GM21529 (cell line): ENCODE measurements at regions not wholly inside any gene's neighbourhood (a gene's known extent, or its start where the extent isn't known, plus 50 kb on each side); places are given as distances from the start of the nearest gene placed in this dataset.

Experiments used
- ATAC-seq: cut with Tn5 transposase; IDR thresholded peaks from one replicate; pipeline ENCODE4 v1.9.1; 2021; ENCODE audit not compliant: unreplicated experiment

DNA sequence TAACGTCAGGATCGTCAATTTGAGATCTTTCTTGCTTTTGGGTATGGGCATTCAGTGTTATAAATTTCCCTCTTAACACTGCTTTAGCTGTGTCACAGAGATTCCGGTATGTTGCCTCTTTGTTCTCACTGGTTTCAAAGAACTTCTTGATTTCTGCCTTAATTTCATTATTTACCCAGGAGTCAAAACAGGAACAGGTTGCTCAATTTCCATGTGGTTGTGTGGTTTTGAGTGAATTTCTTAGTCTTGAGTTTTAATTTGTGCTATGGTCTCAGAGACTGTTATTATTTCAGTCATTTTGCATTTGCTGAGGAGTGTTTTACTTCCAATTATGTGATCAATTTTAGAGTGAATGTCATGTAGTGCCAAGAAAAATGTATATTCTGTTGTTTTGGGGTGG, 153.1 kb downstream of the PCDH17 start:
- ATAC-seq: no peak

DNA sequence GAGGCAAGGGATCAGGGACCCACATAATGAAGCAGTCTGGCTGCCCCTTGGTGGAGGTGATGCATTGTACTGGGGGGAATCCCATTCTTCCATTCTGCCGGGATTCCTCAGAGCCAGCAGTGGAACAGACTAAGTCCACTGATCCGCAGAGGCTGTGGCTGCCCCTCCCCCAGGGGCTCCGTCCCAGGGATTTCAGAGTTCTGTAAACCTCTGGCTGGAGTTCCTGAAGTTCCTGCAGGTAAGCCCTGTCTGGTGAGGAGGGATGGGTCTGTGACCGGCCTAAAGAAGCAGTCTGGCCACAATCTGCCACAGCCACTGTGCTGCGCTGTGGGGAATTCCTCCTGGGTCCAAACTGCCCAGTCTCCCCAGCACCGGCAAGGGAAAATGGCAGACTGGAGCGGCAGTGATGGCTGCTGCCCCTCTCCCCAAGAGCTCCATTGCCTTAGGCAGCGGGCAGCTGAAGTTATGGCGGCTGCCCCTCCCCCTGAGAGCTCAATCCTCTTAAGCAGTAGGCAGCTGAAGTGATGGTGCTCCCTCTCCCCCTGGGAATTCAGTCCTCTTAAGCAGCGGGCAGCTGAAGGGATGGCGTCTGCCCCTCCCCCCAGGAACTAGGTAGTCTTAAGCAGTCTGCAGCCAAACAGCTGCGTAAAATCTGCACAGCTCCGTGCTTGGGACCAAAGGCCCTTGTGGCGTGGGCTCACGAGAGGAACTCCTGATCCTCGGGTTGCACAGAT, 155.7 kb downstream of the PCDH17 start:
- ATAC-seq: no peak

DNA sequence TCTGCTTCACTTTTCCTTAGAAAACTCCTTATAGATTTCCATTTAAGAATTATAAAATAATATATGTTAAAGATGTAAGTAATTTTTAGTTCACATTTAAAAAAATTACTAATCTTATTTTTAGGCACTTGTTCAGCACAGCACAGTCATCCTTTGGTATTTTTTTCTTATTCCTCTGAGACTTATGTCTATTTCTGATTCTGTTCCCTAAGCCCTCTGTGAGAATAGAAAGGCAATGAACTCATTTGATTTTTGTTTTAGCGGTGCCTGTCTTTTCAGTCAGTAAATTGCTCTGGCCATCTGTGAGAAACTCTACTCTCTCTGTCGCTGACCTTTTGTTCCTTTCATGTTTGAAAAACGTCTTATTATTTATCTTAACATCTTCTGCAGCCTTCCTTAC, 168.1 kb downstream of the PCDH17 start:
- ATAC-seq: no peak

DNA sequence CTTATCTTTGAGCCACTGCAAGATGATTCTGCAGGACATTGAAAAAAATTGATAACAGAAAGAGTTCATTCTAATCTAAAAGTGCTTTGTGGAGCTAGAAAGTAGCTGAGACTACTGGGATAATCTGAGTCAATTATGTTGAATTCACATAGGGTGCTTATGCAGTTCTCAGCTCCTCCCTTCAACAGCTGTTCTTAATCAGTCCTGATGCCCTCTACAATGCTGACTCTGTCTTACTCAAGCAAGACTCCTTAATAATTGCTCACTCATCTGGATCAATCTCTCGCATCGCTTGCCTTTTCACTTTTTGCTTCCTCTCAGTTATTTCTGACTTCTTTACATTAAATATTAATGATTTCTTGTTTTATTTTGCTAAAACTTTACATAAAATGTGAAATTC, 182.1 kb downstream of the PCDH17 start:
- no peak for ATAC-seq

DNA sequence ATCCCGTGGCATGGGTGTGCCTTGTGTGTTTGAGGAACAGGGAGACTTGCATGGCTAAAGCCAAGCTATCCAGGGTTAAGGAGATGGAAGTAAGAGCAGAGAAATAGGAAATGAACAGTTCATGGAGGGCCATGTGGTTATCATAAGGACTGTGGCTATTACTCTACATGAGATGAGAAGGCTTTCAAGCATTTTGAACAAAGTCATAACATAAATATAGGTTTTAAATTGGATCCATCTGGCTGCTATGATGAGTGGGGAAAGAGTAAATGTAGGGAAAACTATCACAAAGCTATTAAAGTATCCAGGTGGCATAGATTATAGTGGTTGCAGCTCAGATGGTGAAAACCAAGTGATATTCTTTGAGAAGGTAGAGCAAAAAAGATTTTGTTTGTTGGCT, 184.1 kb downstream of the PCDH17 start:
- ATAC-seq: no peak

DNA sequence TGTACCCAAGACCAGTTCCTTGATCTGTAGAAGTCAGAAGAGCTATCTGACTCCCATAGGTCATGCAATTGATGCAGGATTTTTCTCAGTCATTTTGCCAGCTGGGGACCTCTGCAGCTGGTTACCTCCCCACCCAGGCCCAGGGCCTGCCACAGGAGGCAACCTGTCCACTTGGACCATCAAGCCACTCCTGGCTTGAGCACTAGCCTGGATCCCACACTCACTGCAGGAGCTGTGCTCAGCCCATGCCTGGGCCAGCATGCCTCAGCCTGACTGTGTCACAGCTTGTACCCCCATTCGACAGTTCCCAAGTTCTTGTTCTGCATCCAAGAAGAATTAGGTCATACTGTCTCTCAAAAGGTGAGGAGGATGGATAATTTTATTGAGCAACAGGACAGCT, 189.4 kb downstream of the PCDH17 start:
- no peak for ATAC-seq

DNA sequence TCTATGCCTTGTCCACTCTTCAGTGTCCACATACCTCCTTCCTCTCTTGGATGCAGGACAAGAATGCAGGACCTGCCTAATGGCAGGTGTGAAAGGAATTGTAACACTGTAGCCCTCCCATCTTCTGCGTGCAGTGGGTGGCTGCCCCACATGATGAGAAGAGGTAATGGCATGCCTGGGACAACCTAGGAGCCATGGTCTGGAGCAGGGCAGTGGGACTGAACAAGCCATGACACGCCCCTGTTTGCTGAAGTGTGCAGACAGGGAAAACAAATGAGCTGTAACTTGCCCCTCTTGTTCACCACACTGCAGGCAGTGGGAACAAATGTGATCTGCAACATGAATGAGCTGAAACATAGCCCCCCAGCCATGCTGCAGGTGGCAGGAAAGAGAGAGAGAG, 192.2 kb downstream of the PCDH17 start:
- no peak for ATAC-seq

DNA sequence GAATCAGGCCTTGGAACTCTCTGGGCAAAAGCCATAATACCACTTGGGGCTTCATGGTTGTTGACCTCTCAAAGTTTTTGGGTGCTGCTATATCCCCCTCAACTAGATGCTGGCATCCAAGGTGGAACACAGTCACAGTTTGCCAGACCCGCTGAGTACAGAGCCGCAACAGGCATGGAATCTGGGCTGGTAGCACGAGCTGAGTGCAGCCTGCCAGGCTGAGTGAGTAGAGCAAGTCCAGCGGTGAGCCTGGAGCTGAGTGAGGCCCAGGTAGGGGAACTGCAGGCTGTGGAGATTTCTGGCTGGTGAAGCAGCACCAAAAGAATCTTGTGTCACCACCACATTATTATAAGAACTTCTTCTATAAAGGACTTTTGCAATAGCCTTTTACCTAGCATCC, 192.6 kb downstream of the PCDH17 start:
- ATAC-seq: no peak

DNA sequence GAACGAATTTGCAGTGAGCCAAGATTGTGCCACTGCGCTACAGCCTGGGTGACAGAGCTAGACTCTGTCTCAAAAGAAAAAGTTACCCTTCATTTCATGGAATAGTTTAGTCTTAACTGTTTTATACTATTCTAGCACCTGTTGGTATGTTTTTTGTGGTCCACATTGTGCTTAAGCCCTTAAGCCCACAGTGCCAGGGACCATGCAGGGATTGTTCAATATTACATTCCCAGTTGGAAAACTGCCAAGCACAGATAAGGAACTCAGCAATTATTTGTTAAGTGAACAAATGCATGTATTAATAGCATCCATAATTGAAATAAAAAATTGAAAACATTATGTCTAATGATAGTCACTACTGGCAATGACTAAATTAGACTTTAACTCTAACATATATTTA, 193.5 kb downstream of the PCDH17 start:
- no peak for ATAC-seq

DNA sequence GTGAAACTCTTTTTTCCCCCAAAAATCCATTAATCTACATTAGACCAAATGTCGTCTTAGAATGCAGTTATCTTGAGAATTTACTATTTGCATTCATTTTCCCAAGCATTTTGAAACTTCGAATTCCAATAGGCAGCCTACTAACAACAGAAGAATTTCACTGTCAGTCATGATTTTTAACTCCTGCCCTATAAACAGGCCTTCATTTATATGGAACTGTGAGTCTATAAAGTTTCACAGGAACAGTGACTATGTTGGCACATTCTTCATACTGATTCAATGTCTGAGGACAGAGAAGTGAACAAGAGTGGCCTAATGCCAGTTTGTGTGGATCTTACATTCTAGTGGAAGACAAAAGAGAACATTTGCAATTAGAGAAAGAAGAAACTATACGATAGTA, 198.0 kb downstream of the PCDH17 start:
- no peak for ATAC-seq

DNA sequence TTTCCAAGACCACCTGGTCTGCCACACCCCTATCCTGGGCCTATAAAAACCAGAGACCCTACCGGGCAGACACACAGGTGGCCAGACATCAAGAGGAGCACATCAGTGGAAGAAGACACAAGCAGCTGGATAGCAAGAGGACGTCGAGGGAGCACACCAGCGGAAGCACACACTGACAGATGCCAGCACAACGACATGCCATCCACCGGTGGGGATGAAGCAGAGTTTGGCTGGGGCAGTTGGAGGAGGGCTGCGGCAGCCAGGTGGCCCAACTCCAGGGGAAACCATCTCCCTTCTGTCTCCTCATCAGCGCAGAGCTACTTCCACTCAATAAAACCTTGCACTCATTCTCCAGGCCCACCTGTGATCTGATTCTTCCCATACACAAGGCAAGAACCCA, 200.6 kb downstream of the PCDH17 start:
- no peak for ATAC-seq

DNA sequence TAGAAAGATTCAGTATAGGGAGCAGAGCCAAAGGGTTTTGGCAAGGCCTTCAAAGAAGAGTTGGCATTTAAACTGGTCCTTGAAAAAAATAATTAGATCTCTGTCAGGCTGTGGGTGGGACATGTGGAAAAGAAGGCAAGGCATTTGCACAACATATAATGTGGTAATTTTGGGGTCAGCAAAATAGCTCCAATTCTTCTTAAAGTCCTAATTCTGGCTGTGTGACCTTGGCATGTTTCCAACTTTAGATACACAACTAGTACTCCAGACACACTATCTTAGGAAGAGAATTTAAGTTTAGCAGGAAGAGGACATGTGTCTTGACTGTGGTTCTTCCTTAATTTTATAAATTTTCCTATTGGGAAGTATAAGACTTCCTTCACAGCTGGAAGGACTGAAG, 206.3 kb downstream of the PCDH17 start:
- ATAC-seq: no peak

DNA sequence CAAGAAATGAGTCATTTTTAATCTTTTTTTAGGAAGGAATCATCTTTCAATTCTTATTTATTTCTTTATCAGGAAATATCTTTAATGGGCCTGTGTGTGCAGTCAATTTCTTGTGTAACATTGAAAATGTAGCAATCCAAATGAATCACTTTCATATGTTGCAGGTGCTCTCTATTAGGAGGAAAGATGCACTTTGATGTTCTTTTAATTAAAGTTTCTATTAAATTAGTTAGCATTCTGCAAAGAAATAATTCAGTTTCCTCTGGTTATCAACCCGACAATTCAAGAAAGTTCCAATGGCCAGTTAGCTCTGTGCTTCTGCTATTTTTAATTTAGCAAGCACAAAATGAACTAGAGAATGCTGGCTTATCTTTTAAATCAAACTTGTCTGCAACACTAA, 212.0 kb downstream of the PCDH17 start:
- ATAC-seq: no peak

DNA sequence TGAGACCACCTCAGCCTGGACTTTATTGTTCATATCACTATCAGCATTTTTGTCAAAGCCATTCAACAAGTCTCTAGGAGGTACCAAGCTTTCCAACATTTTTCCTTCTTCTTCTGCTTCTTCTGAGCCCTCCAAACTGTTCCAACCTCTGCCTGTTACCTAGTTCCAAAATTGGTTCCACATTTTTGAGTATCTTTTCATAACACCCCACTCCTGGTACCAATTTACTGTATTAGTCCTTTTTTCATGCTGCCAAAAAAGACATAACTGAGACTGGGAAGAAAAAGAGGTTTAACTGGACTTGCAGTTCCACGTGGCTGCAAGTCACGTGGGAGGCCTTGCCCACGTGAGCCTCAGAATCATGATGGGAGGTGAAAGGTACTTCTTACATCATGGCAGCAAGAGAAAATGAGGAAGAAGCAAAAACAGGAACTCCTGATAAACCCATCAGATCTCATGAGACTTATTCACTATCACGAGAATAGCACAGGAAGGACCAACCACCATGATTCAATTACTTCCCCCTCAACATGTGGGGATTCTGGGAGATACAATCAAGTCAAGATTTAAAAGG, 215.1 kb downstream of the PCDH17 start:
- no peak for ATAC-seq

DNA sequence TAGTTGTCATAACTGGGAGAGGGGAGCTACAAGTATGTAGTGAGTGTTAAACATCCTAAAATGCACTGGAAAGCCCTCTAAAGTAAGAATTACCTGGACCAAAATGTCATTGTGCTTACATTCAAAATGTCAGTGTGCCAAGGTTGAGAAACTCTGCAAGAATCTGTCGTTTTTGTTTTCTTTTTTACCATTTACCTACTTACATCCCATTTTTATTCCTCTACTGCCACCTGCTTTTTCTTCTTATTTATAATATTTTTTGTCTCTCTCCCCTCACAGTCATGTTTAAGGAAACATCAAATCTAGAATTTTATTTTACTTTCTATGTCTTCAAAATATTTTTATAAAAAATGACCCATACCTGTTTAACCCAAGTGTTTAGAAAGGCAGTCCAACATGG, 226.4 kb downstream of the PCDH17 start:
- ATAC-seq: no peak

DNA sequence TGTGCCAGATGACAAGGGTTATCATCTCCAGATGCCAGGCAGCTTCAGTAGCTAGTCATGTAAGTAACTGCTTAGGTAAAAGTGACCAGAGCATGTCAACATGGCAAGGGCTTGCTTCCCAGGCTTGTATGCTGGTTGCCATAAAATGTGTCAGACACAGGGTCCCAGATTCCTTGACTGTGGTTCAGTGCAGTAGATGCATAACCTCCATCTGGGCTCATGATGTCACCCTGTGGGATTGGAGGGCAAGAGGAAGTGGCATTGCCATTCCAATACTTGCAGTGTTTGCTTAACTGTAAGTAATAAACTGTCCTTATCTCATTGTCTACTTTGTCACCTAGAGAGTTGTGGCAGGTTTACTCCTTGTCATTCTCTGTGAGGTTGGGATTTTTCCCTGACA, 226.8 kb downstream of the PCDH17 start:
- ATAC-seq: no peak

DNA sequence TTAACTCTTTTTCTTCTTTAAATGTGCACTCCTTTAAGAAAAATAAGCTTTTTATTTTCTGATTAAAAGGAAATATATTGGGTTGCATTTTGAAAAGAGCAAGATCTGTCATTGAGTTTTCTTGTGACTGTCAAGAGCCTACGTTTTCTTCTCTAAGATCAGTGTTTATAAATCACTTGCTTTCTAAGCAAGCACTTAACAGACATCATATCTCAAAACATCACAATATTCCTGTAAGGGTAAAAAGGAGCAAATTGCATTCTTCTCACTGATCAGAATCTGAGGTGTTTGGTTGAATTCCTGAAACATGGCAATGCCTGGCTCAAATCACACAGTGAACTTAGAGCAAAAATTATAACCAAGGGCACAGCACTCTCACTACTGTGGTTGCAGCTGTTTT, 231.3 kb downstream of the PCDH17 start:
- no peak for ATAC-seq

DNA sequence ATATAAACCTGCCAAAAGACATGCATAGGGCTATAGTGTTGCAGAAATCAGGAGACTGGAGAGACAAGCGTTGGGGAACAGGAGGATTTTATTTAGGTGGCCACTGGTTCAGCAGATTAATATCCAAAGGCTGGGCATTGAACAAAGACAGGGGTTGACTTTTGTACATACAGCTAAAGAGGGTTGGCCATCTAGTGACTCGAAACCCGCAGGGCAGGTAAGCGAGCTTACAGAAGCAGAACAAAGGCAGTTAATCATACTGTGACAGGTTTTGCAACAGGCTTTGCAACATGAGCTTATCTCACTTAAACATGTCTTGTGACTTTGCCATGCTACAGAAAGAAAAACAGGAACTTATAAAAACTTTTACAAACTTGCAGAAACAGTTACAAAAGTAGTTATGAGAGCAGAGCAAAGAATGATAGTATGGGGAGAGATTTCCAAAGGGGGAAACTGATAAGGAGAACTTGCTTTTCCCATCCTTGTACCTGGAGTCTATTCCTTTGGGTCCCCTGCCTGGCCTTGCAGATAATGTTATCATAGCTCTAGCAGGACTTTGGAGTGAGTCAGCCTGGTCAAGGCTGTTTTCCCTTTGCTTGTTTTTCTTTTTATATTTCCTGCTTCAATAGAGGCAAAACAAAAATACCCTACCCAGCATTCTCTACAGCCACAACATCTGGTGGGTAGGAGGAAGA, 234.2 kb downstream of the PCDH17 start:
- ATAC-seq: no peak

DNA sequence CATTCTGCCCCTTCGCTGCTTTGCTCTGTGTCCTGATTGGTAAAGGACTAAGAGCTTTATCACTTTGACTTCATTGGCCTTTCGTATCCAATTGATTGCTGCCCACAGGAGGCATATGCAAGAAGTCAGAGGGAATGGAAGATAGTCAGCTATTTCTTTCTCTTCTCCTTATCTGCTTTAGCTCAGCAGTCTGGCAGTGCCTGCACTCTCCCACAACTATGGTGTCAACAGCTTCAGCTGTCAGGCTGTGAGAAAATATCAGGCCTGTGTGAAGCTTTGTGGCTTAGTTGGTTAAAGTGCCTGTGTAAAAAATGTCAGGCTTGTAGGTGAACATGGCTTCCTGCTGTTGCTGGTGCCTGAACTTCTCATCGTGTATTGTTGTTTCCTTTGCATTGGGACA, 243.0 kb downstream of the PCDH17 start:
- no peak for ATAC-seq

DNA sequence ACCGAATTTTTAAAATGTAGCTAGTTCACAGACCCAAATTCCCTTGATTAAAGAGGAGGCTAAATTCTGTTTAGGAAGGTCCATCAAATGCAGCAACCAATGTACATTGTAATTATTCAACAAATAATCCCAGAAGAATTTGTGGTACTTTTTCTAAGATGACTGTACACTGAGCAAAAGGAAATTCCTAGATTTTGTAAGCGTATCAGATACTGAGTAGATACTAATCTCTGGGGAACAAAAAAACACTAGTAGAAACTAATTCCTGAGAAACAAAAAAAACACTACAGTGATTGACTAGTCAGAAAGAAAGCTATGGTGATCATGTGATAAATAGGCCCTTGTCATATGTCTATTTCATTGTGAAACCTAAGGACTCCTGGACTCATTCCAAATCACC, 246.1 kb downstream of the PCDH17 start:
- ATAC-seq: no peak

DNA sequence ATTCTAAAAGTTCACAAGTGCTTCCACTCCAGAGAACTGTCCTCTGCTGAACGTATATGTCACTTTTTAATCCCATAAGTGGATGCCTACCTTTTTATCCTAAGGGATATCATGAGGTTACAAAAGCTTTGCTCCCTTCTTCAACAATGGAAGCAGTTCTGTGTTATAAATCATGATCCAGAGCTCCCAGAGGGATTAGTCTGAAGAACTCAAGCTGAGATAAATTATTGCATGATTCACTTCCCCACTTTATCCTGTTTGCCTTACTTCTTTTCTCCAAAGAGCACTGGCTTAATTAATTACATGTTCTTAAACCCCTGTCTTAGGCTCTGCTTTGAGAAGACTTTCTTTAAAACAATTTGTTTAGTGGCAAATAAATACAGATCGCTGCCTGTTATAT, 246.7 kb downstream of the PCDH17 start:
- ATAC-seq: no peak

DNA sequence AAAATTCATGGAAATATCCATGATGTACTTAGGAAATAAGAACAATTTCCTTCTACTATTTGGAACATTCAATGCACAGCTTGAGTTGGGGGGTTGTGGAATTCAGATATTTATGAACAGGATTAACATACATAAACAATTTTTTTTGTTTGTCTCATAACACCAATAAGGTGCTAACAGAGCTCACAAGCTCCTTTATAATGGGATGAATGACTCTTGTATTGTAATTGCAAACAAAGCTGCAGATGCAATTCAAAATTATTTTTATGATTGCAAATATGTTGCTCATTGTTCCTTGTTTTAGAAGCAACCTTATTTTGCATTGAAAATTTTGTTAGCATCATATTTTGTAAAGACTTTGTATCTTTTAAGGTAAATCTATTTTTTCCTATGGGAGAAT, 265.7 kb downstream of the PCDH17 start:
- ATAC-seq: no peak

DNA sequence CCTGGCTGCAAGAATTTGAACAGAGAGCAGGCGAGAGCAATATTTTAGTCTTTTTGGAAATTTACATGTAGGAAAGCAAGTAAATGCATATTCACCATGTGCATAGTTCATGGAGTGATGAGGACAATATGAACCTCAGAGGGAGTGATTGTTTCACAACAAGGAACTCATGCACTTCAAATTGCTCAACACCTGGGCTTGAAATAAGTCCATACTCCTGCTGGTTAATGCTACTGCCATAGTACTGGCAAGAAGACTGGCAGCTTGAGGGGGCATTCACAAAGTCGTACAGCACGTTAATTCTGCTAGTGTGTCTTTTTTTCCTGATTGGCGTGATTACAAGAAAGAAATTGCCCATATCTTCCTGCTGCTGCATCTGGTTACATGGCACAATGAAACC, 267.6 kb downstream of the PCDH17 start:
- no peak for ATAC-seq
